HL-60 (cell line): ENCODE measurements at regions not wholly inside any gene's neighbourhood (a gene's known extent, or its start where the extent isn't known, plus 50 kb on each side); places are given as distances from the start of the nearest gene placed in this dataset.

Source experiments
- DNase-seq, 2 experiments: peaks; one replicate each; pipeline ENCODE4 v3.0.0-alpha.2; 2010 to 2020; ENCODE audit warnings: low read depth in 1 of 2, low spot score in 1 of 2
- H3K27ac ChIP-seq: fragments of 250-450 bp; sonication (Bioruptor Pico); replicated peaks from 2 replicates; pipeline ENCODE4 v1.5.1; 2020; ENCODE audit warnings: mild to moderate bottlenecking, moderate library complexity
- H3K27me3 ChIP-seq: fragments of 250-450 bp; sonication (Bioruptor Pico); 2 replicates; pipeline ENCODE4 v1.5.1; 2021; ENCODE audit warnings: mild to moderate bottlenecking, moderate library complexity; ENCODE audit not compliant: insufficient read depth, poor library complexity, severe bottlenecking
- H3K4me3 ChIP-seq: replicated peaks from 2 replicates; pipeline ENCODE4 v1.5.1; 2011; ENCODE audit warnings: mild to moderate bottlenecking, control low read depth, low read length; ENCODE audit not compliant: insufficient read depth
- CTCF ChIP-seq: IDR thresholded peaks from one replicate; pipeline ENCODE4 v1.5.1; 2011; ENCODE audit warnings: low read length, control low read depth, inconsistent platforms; ENCODE audit not compliant: insufficient read depth
- GABPA ChIP-seq: IDR thresholded peaks from 2 replicates; pipeline ENCODE4 v1.6.1; 2012; ENCODE audit warnings: low read depth
- POLR2AphosphoS5 ChIP-seq: IDR thresholded peaks from 2 replicates; pipeline ENCODE4 v1.6.1; 2012; ENCODE audit warnings: low read depth
- REST ChIP-seq: IDR thresholded peaks from 2 replicates; pipeline ENCODE4 v1.6.1; 2012; ENCODE audit warnings: low read depth; ENCODE audit not compliant: insufficient replicate concordance
- SPI1 ChIP-seq: IDR thresholded peaks from 2 replicates; pipeline ENCODE4 v1.6.1; 2012; ENCODE audit warnings: low read depth, mild to moderate bottlenecking, borderline replicate concordance

GRCh38 chr1:112165375-112165774 lies 175.9 kb upstream of the KCND3 start:
- Histone ChIP-seq H3K4me3 (no peak overlapping the region), H3K27ac (no peak overlapping the region), H3K27me3 (no peaks in the 10 kb centered on the region)
- no peak for DNase-seq
- no peak for TF ChIP-seq POLR2AphosphoS5
- TF ChIP-seq SPI1: no peak
- no peak for TF ChIP-seq REST
- TF ChIP-seq CTCF: no peak
- TF ChIP-seq GABPA: no peak

GRCh38 chr1:112169517-112169916 lies 180.0 kb upstream of the KCND3 start:
- H3K27ac ChIP-seq: no peak overlapping the region
- TF ChIP-seq SPI1: peak; percentile 72; the same call in 1 of the 2 replicates
- TF ChIP-seq CTCF: no peak
- TF ChIP-seq GABPA: no peak
- DNase-seq: no peak

GRCh38 chr1:112172294-112172882 lies 182.9 kb upstream of the KCND3 start:
- no peak overlapping the region for H3K4me3 ChIP-seq
- H3K27ac ChIP-seq: no peak overlapping the region
- TF ChIP-seq CTCF (no peak), REST (peak; percentile 97), SPI1 (no peak), POLR2AphosphoS5 (no peak), GABPA (no peak)
- H3K27me3 ChIP-seq: no peaks in the 10 kb centered on the region
- DNase-seq: peak; percentile 12 to 26

More at GRCh38 chr1:112169517-112169916, 180.0 kb upstream of the KCND3 start:
- no peak overlapping the region for H3K4me3 ChIP-seq
- no peaks in the 10 kb centered on the region for H3K27me3 ChIP-seq

GRCh38 chr1:112177314-112177713 lies 187.8 kb upstream of the KCND3 start:
- Histone ChIP-seq H3K27me3 (no peaks in the 10 kb centered on the region), H3K27ac (no peak overlapping the region), H3K4me3 (no peak overlapping the region)
- DNase-seq: no peak
- no peak for TF ChIP-seq REST
- TF ChIP-seq CTCF: no peak
